BE2C (cell line): ENCODE measurements at regions not wholly inside any gene's neighbourhood (a gene's known extent, or its start where the extent isn't known, plus 50 kb on each side); places are given as distances from the start of the nearest gene placed in this dataset.
"Not testable (repeated sequence)": the region's sequence is repeated elsewhere in the genome, so short reads cannot be mapped to it uniquely, and the experiment has no call there.

Experiments used
- DNase-seq: peaks from one replicate; pipeline ENCODE4 v3.0.0-alpha.2; 2020
- H3K27me3 ChIP-seq: fragments of 250-450 bp; sonication (Bioruptor Pico); 2 replicates; pipeline ENCODE4 v1.5.1; 2020; ENCODE audit warnings: mild to moderate bottlenecking
- H3K36me3 ChIP-seq: fragments of 250-450 bp; sonication (Bioruptor Pico); 2 replicates; pipeline ENCODE4 v1.5.1; 2020; ENCODE audit warnings: mild to moderate bottlenecking
- H3K4me1 ChIP-seq: fragments of 250-450 bp; sonication (Bioruptor Pico); 2 replicates; pipeline ENCODE4 v1.5.1; 2020
- H3K4me3 ChIP-seq: 2 replicates; pipeline ENCODE4 v1.5.1; 2011; ENCODE audit warnings: low read depth, low read length
- H3K9me3 ChIP-seq: fragments of 250-450 bp; sonication (Bioruptor Pico); 2 replicates; pipeline ENCODE4 v1.5.1; 2020
- CTCF ChIP-seq: IDR thresholded peaks from 2 replicates; pipeline ENCODE4 v1.5.1; 2012; ENCODE audit warnings: mild to moderate bottlenecking, low read depth, low read length

- Histone ChIP-seq H3K27me3 (no peaks in the 10 kb centered on the region), H3K4me1 (no peaks in the 10 kb centered on the region), H3K9me3 (no peaks in the 10 kb centered on the region), H3K36me3 (no peaks in the 10 kb centered on the region), H3K4me3 (no peak overlapping the region)
- TF ChIP-seq CTCF, result no peak
- DNase-seq, result no peak
These were observed 628.4 kb upstream of the TPK1 start for GRCh38 chr7:145464287-145464686.

- Histone ChIP-seq H3K4me1 (no peaks in the 10 kb centered on the region), H3K36me3 (no peaks in the 10 kb centered on the region), H3K9me3 (no peaks in the 10 kb centered on the region), H3K4me3 (no peak overlapping the region), H3K27me3 (no peaks in the 10 kb centered on the region)
- no peak for DNase-seq
- no peak for TF ChIP-seq CTCF
These were observed 626.6 kb upstream of the TPK1 start for GRCh38 chr7:145462463-145462862.

- DNase-seq, result no peak
- Histone ChIP-seq H3K4me1 (no peaks in the 10 kb centered on the region), H3K4me3 (no peak overlapping the region), H3K36me3 (no peaks in the 10 kb centered on the region), H3K9me3 (no peaks in the 10 kb centered on the region), H3K27me3 (no peaks in the 10 kb centered on the region)
- TF ChIP-seq CTCF, result no peak
These were observed 599.0 kb upstream of the TPK1 start for GRCh38 chr7:145434811-145435210.

GRCh38 chr7:145431834-145432233 lies 596.0 kb upstream of the TPK1 start:
- no peaks in the 10 kb centered on the region; the same call in none of the 2 replicates for H3K9me3 ChIP-seq
- no peaks in the 10 kb centered on the region for H3K27me3 ChIP-seq
- H3K36me3 ChIP-seq, result no peaks in the 10 kb centered on the region
- no peak for TF ChIP-seq CTCF
- H3K4me3 ChIP-seq, result no peak overlapping the region
- H3K4me1 ChIP-seq, result no peaks in the 10 kb centered on the region
- DNase-seq, result no peak

GRCh38 chr7:145418481-145418880 lies 582.6 kb upstream of the TPK1 start:
- not testable (repeated sequence) for DNase-seq, H3K9me3 ChIP-seq, H3K36me3 ChIP-seq, H3K4me3 ChIP-seq, H3K27me3 ChIP-seq, H3K4me1 ChIP-seq

GRCh38 chr7:145411066-145411465 lies 575.2 kb upstream of the TPK1 start:
- DNase-seq, result no peak
- TF ChIP-seq CTCF, result no peak

GRCh38 chr7:145398758-145399157 lies 562.9 kb upstream of the TPK1 start:
- no peaks in the 10 kb centered on the region for H3K36me3 ChIP-seq
- H3K27me3 ChIP-seq, result no peaks in the 10 kb centered on the region
- no peaks in the 10 kb centered on the region; the same call in 1 of the 2 replicates for H3K9me3 ChIP-seq
- no peak for DNase-seq
- no peak overlapping the region for H3K4me3 ChIP-seq
- H3K4me1 ChIP-seq, result no peaks in the 10 kb centered on the region
- no peak for TF ChIP-seq CTCF

More at GRCh38 chr7:145411066-145411465, 575.2 kb upstream of the TPK1 start:
- Histone ChIP-seq H3K9me3 (no peaks in the 10 kb centered on the region), H3K4me1 (no peaks in the 10 kb centered on the region), H3K27me3 (no peaks in the 10 kb centered on the region), H3K4me3 (no peak overlapping the region), H3K36me3 (no peaks in the 10 kb centered on the region)
